DOHH2 (cell line): ENCODE measurements at regions not wholly inside any gene's neighbourhood (a gene's known extent, or its start where the extent isn't known, plus 50 kb on each side); places are given as distances from the start of the nearest gene placed in this dataset.

ENCODE experiments used
- H3F3A ChIP-seq: fragments of 200-600 bp; sonication (generic), shearing (Covaris generic); 2 replicates; pipeline ENCODE4 v1.6.0; 2016; ENCODE audit warnings: antibody characterized with exemption, mild to moderate bottlenecking; ENCODE audit not compliant: control insufficient read depth, insufficient read depth
- H3K27ac ChIP-seq: fragments of 200-600 bp; sonication (generic); 2 replicates; pipeline ENCODE4 v1.5.1; 2014; ENCODE audit warnings: low read depth, mild to moderate bottlenecking, low read length, moderate library complexity
- H3K27me3 ChIP-seq: fragments of 200-600 bp; sonication (generic); 2 replicates; pipeline ENCODE4 v1.6.1; 2014; ENCODE audit warnings: mild to moderate bottlenecking, low read length, mixed read lengths; ENCODE audit not compliant: control insufficient read depth
- H3K36me3 ChIP-seq: fragments of 200-600 bp; sonication (generic); 2 replicates; pipeline ENCODE4 v1.6.1; 2014; ENCODE audit warnings: mild to moderate bottlenecking, low read length, moderate library complexity, mixed read lengths; ENCODE audit not compliant: control insufficient read depth
- H3K4me1 ChIP-seq: fragments of 200-600 bp; sonication (generic); 2 replicates; pipeline ENCODE4 v1.6.1; 2014; ENCODE audit warnings: mild to moderate bottlenecking, low read length, mixed read lengths; ENCODE audit not compliant: control insufficient read depth
- H3K4me2 ChIP-seq: fragments of 200-600 bp; sonication (generic); 2 replicates; pipeline ENCODE4 v1.6.0; 2014; ENCODE audit warnings: mild to moderate bottlenecking, low read length, moderate library complexity
- H3K4me3 ChIP-seq: fragments of 200-600 bp; sonication (generic); 2 replicates; pipeline ENCODE4 v1.5.1; 2014; ENCODE audit warnings: mild to moderate bottlenecking, low read length, mixed read lengths
- H3K79me2 ChIP-seq: fragments of 200-600 bp; sonication (generic); 2 replicates; pipeline ENCODE4 v1.6.1; 2014; ENCODE audit warnings: mild to moderate bottlenecking, low read length, mixed read lengths; ENCODE audit not compliant: control insufficient read depth
- H3K9me2 ChIP-seq: fragments of 200-600 bp; sonication (generic); replicated peaks from 2 replicates; pipeline ENCODE4 v1.6.1; 2014; ENCODE audit warnings: mild to moderate bottlenecking, low read length, mixed read lengths; ENCODE audit not compliant: control insufficient read depth
- H3K9me3 ChIP-seq: fragments of 200-600 bp; sonication (generic); 2 replicates; pipeline ENCODE4 v1.6.1; 2014; ENCODE audit warnings: antibody characterized with exemption, low read length, mixed read lengths; ENCODE audit not compliant: control insufficient read depth, insufficient read depth
- H4K20me1 ChIP-seq: fragments of 200-600 bp; sonication (generic); 2 replicates; pipeline ENCODE4 v1.6.0; 2014; ENCODE audit warnings: low read depth, mild to moderate bottlenecking, antibody characterized with exemption, low read length, moderate library complexity; ENCODE audit not compliant: control insufficient read depth, insufficient read depth
- EZH2phosphoT487 ChIP-seq: fragments of 200-600 bp; sonication (generic); IDR thresholded peaks from 2 replicates; pipeline ENCODE4 v1.6.1; 2017; ENCODE audit warnings: borderline replicate concordance, mild to moderate bottlenecking, antibody characterized with exemption, low read length, moderate library complexity, mixed read lengths
- TF ChIP-seq, protein P1 (sequence below): fragments of 200-600 bp; sonication (generic); IDR thresholded peaks from one replicate; pipeline ENCODE4 v1.5.1; 2014; ENCODE audit warnings: antibody characterized with exemption, mild to moderate bottlenecking, low read depth, low read length; ENCODE audit not compliant: poor library complexity, severe bottlenecking

DNA sequence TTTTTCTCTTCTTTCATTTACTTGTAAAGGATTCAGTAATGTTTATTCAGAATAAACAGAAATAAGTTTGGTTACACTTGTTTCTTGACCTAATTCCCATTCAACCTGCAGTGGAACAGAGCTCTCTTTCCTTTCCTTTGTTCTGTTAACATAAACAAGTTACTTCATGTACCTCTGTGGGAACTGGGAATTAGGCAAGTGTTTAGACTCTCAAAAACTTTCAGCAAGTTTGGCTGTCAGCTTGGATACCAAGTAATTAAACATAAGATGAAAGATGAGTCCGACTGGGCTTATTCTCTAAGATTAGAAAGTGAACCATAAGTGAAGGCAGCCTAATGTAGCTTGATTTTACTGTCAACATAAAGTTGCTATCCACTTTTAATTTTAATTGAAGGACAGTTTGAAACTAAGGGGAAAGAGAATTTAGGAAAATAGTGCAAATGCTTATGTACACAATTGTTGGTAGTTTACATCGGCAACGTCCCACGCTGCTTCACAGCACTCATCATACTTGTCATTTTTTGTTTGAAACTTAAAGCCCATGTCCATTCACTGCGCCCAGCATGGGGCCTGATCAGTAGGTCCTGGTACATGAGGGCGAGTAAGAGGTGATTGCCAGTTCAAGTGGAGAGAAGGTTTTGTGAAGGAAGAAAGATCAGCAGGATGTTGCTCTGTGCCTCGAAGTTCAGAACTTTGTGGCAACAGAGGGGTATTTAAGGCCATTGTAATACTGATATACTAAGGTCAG is 113.0 kb downstream of the PLEKHG1 start:
- H3K4me2 ChIP-seq, result no peak overlapping the region
- TF ChIP-seq, protein P1, sequence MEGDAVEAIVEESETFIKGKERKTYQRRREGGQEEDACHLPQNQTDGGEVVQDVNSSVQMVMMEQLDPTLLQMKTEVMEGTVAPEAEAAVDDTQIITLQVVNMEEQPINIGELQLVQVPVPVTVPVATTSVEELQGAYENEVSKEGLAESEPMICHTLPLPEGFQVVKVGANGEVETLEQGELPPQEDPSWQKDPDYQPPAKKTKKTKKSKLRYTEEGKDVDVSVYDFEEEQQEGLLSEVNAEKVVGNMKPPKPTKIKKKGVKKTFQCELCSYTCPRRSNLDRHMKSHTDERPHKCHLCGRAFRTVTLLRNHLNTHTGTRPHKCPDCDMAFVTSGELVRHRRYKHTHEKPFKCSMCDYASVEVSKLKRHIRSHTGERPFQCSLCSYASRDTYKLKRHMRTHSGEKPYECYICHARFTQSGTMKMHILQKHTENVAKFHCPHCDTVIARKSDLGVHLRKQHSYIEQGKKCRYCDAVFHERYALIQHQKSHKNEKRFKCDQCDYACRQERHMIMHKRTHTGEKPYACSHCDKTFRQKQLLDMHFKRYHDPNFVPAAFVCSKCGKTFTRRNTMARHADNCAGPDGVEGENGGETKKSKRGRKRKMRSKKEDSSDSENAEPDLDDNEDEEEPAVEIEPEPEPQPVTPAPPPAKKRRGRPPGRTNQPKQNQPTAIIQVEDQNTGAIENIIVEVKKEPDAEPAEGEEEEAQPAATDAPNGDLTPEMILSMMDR, result no peak
- peaks cover 9% of the 10 kb centered on the region for H3F3A ChIP-seq
- no peaks in the 10 kb centered on the region for H3K9me2 ChIP-seq
- peaks cover 86% of the 10 kb centered on the region for H3K79me2 ChIP-seq
- H3K9me3 ChIP-seq, result no peaks in the 10 kb centered on the region
- no peak overlapping the region for H3K27ac ChIP-seq
- no peaks in the 10 kb centered on the region for H3K27me3 ChIP-seq
- peaks cover 44% of the 10 kb centered on the region for H3K4me1 ChIP-seq
- peaks cover 7% of the 10 kb centered on the region for H3K36me3 ChIP-seq
- no peaks in the 10 kb centered on the region for H4K20me1 ChIP-seq
- no peak overlapping the region for H3K4me3 ChIP-seq

DNA sequence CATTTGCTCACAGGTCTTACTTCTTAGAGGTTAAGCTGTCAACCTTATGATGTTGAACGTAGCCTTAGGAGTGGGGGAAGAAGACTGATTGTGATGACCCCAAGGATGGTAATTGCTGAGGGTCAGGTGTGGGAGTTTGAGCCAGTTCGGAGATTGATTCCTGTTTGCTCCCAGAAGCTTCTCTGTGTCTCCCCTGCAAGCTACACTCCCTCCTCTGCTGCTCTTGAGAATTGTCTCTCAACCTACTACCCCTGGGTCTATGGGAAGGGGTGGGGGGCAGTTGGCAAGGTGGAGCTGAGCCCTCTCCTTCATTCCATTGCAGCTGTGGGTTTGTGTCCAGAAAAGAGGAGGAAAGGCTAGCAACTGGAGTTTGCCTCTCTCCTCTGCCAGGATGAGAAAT is 113.8 kb downstream of the PLEKHG1 start:
- Histone ChIP-seq H3F3A (peaks cover 10% of the 10 kb centered on the region), H3K9me3 (no peaks in the 10 kb centered on the region)

DNA sequence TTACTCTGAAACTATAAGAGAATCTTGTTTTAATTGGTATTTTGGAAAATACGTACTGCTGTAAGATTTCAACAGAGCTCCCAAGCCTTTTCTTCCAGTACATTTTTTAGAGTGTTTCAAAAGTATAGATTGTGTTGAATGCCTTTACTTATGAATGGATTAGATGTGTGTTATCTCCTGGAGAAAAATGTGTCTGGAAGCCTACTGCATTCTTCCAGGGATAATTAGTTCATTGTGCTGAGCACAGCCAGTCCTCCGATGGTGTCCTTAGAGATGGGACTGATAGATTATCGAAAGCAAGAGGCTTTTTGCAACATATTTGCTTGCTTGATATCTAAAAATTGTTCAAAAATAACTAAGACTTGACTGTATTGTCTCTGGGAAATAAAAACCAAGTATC is 114.2 kb downstream of the PLEKHG1 start:
- H3K27ac ChIP-seq, result no peak overlapping the region
- peaks cover 49% of the 10 kb centered on the region for H3K4me1 ChIP-seq
- H3K9me2 ChIP-seq, result no peaks in the 10 kb centered on the region
- no peaks in the 10 kb centered on the region; the same call in 1 of the 2 replicates for H3K36me3 ChIP-seq
- no peak overlapping the region for H3K4me2 ChIP-seq
- H3F3A ChIP-seq, result peaks cover 12% of the 10 kb centered on the region
- no peak for TF ChIP-seq EZH2phosphoT487
- TF ChIP-seq, protein P1, result no peak
- no peak overlapping the region for H3K4me3 ChIP-seq
- H3K9me3 ChIP-seq, result no peaks in the 10 kb centered on the region
- peaks cover 83% of the 10 kb centered on the region for H3K79me2 ChIP-seq
- no peaks in the 10 kb centered on the region for H4K20me1 ChIP-seq
- H3K27me3 ChIP-seq, result no peaks in the 10 kb centered on the region

More for the DNA sequence above, 113.8 kb downstream of the PLEKHG1 start:
- H3K79me2 ChIP-seq, result peaks cover 83% of the 10 kb centered on the region
- TF ChIP-seq, protein P1, result no peak
- no peak for TF ChIP-seq EZH2phosphoT487
- H4K20me1 ChIP-seq, result no peaks in the 10 kb centered on the region
- H3K4me1 ChIP-seq, result peaks cover 44% of the 10 kb centered on the region
- H3K4me3 ChIP-seq, result no peak overlapping the region
- no peaks in the 10 kb centered on the region for H3K27me3 ChIP-seq
- H3K4me2 ChIP-seq, result no peak overlapping the region
- H3K27ac ChIP-seq, result no peak overlapping the region
- peaks cover 3% of the 10 kb centered on the region for H3K36me3 ChIP-seq
- H3K9me2 ChIP-seq, result no peaks in the 10 kb centered on the region
